ENCODE measurements at regions not wholly inside any gene's neighbourhood (a gene's known extent, or its start where the extent isn't known, plus 50 kb on each side); places are given as distances from the start of the nearest gene placed in this dataset.

GRCh38 chr5:174336479-174336878, 291.0 kb downstream of the NSG2 start:
- no peak for DNase-seq (ENCODE audit: low spot score)

GRCh38 chr5:174337276-174338184, 292.0 kb downstream of the NSG2 start:
- no peak for DNase-seq (ENCODE audit: low spot score)

- no peak for DNase-seq (ENCODE audit: low spot score)
Observed at GRCh38 chr5:174338185-174339010, 292.9 kb downstream of the NSG2 start.

- DNase-seq (ENCODE audit: low spot score): no peak
Observed at GRCh38 chr5:174339130-174339529, 293.6 kb downstream of the NSG2 start.

GRCh38 chr5:174340226-174340625, 294.7 kb downstream of the NSG2 start:
- DNase-seq (ENCODE audit: low spot score): no peak

GRCh38 chr5:174342696-174343095, 297.2 kb downstream of the NSG2 start:
- no peak for DNase-seq (ENCODE audit: low spot score)

- DNase-seq (ENCODE audit: low spot score): no peak
Observed at GRCh38 chr5:174343826-174344225, 298.3 kb downstream of the NSG2 start.

- no peak for DNase-seq (ENCODE audit: low spot score)
Observed at GRCh38 chr5:174344335-174344734, 298.8 kb downstream of the NSG2 start.

- DNase-seq (ENCODE audit: low spot score): no peak
Observed at GRCh38 chr5:174347183-174347582, 301.7 kb downstream of the NSG2 start.

GRCh38 chr5:174348311-174348981, 302.9 kb downstream of the NSG2 start:
- DNase-seq (ENCODE audit: low spot score): no peak

- DNase-seq (ENCODE audit: low spot score): no peak
Observed at GRCh38 chr5:174352681-174353080, 307.2 kb downstream of the NSG2 start.

GRCh38 chr5:174354571-174354970, 309.1 kb downstream of the NSG2 start:
- DNase-seq (ENCODE audit: low spot score): no peak

- no peak for DNase-seq (ENCODE audit: low spot score)
Observed at GRCh38 chr5:174355208-174355612, 309.7 kb downstream of the NSG2 start.

GRCh38 chr5:174355995-174356394, 310.5 kb downstream of the NSG2 start:
- DNase-seq (ENCODE audit: low spot score): no peak

GRCh38 chr5:174356536-174356935, 311.0 kb downstream of the NSG2 start:
- no peak for DNase-seq (ENCODE audit: low spot score)

GRCh38 chr5:174358276-174358675, 312.8 kb downstream of the NSG2 start:
- DNase-seq (ENCODE audit: low spot score): no peak

GRCh38 chr5:174359071-174359470, 313.6 kb downstream of the NSG2 start:
- DNase-seq (ENCODE audit: low spot score): no peak

GRCh38 chr5:174362514-174362913, 317.0 kb downstream of the NSG2 start:
- no peak for DNase-seq (ENCODE audit: low spot score)

GRCh38 chr5:174363934-174364333, 318.4 kb downstream of the NSG2 start:
- no peak for DNase-seq (ENCODE audit: low spot score)

GRCh38 chr5:174364676-174365075, 319.2 kb downstream of the NSG2 start:
- no peak for DNase-seq (ENCODE audit: low spot score)

- no peak for DNase-seq (ENCODE audit: low spot score)
Observed at GRCh38 chr5:174371600-174372094, 326.1 kb downstream of the NSG2 start.

- DNase-seq (ENCODE audit: low spot score): no peak
Observed at GRCh38 chr5:174374206-174374605, 328.7 kb downstream of the NSG2 start.

Measured in HuH-7.5 (cell line).